Rectal smooth muscle tissue (tissue), 1 donor: ENCODE measurements at regions not wholly inside any gene's neighbourhood (a gene's known extent, or its start where the extent isn't known, plus 50 kb on each side); places are given as distances from the start of the nearest gene placed in this dataset.

ENCODE experiments used
- H3K27ac ChIP-seq: one replicate; pipeline ENCODE4 v1.7.0; 2013; ENCODE audit warnings: low read depth, low read length, inconsistent platforms
- H3K27me3 ChIP-seq: one replicate; pipeline ENCODE4 v1.7.0; 2013; ENCODE audit warnings: low read length; ENCODE audit not compliant: control insufficient read depth, insufficient read depth
- H3K36me3 ChIP-seq: one replicate; pipeline ENCODE4 v1.7.0; 2013; ENCODE audit warnings: low read length; ENCODE audit not compliant: control insufficient read depth, insufficient read depth
- H3K4me1 ChIP-seq: one replicate; pipeline ENCODE4 v1.7.0; 2013; ENCODE audit warnings: low read length; ENCODE audit not compliant: control insufficient read depth, insufficient read depth
- H3K4me3 ChIP-seq: one replicate; pipeline ENCODE4 v1.7.0; 2013; ENCODE audit warnings: low read length
- H3K9ac ChIP-seq: one replicate; pipeline ENCODE4 v1.7.0; 2013; ENCODE audit warnings: low read length

DNA sequence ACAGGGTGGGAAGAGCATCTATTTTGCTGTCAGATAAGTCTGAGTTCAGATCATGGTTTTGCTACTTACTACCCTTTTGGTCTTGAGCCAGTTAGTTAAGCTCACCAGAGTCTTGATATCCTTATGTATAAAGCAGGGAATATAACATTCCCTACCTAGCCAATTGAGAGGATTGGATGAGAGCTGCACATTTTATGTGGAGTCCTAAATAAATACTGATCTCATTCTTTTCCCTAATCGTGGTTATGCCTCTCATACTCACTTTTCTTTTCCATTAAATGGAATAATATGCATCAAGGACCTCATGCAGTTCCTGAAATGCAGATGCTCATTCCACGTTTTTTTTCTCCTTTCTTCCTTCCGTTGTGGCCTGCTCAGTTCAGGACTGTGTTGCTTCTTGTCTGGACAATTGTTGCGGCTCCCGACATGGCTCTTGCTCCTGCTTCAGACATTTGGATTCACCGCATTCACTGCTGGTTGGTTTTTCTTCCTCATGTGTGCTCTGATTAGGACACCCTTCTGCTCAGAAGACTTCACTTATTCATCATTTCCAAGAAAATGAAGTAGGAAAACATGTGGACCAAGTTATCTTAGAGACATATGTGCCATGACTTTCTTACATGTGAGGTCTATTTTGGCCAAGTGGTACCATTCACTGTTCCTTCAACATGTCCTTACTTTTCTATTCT is 90.2 kb downstream of the NFKBIZ start:
- no peaks in the 10 kb centered on the region for H3K36me3 ChIP-seq
- H3K4me3 ChIP-seq, result no peak overlapping the region
- H3K27ac ChIP-seq, result no peak overlapping the region
- H3K9ac ChIP-seq, result no peak overlapping the region
- H3K27me3 ChIP-seq, result no peaks in the 10 kb centered on the region
- H3K4me1 ChIP-seq, result no peaks in the 10 kb centered on the region

- Histone ChIP-seq H3K4me3 (no peak overlapping the region), H3K9ac (no peak overlapping the region), H3K27me3 (no peaks in the 10 kb centered on the region), H3K27ac (no peak overlapping the region), H3K4me1 (no peaks in the 10 kb centered on the region), H3K36me3 (no peaks in the 10 kb centered on the region)
These were observed 91.4 kb downstream of the NFKBIZ start for GRCh38 chr3:101940521-101941317.

- Histone ChIP-seq H3K9ac (no peak overlapping the region), H3K4me3 (no peak overlapping the region), H3K36me3 (no peaks in the 10 kb centered on the region), H3K27me3 (no peaks in the 10 kb centered on the region), H3K4me1 (no peaks in the 10 kb centered on the region), H3K27ac (no peak overlapping the region)
These were observed 92.2 kb downstream of the NFKBIZ start for GRCh38 chr3:101941318-101942040.

GRCh38 chr3:101942356-101942755 is 93.0 kb downstream of the NFKBIZ start:
- H3K36me3 ChIP-seq, result no peaks in the 10 kb centered on the region
- no peak overlapping the region for H3K4me3 ChIP-seq
- H3K4me1 ChIP-seq, result no peaks in the 10 kb centered on the region
- H3K9ac ChIP-seq, result no peak overlapping the region
- H3K27ac ChIP-seq, result no peak overlapping the region
- no peaks in the 10 kb centered on the region for H3K27me3 ChIP-seq

DNA sequence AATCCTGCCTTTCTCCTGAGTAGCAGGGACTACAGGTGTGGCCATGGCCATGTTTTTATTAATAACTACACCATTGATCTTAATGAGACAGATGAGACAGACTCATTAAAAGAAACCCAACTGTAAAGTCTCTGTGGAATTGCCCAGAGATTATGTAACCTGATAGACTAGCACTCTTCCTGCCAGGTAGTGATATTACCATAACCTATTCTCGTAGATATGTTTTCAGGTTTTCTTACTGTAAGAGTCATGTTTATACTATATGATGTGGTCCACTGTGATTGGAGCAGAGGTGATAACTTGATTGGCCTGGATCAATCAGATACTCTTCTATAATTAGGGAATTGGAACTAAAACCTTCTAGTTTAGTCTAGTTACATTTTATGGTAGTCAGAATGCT is 93.7 kb downstream of the NFKBIZ start:
- Histone ChIP-seq H3K27ac (no peak overlapping the region), H3K4me3 (no peak overlapping the region), H3K36me3 (no peaks in the 10 kb centered on the region), H3K4me1 (no peaks in the 10 kb centered on the region), H3K27me3 (no peaks in the 10 kb centered on the region), H3K9ac (no peak overlapping the region)

- Histone ChIP-seq H3K4me3 (no peak overlapping the region), H3K4me1 (no peaks in the 10 kb centered on the region), H3K27me3 (no peaks in the 10 kb centered on the region), H3K27ac (no peak overlapping the region), H3K36me3 (no peaks in the 10 kb centered on the region), H3K9ac (no peak overlapping the region)
These were observed 95.0 kb downstream of the NFKBIZ start for GRCh38 chr3:101944308-101944707.

DNA sequence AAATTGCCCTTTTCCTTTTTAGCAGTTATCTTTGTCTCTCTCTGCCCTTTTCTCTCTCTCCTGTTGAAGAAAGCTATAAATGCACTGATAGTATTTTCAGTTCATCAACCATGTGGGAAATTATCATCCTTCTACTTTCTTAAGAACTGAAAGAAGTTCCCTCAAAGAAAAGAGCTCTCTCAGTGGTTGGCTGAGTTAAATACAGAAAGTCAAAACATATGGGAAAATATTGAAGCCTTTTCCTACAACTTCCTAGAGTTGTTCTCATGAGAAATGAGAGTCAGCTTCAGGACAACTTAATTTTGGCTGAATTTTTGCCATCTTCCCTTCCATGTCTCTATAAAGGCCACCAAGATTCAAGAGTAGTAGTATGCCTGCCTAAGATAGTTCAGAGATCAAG is 96.7 kb downstream of the NFKBIZ start:
- H3K27ac ChIP-seq, result no peak overlapping the region
- H3K9ac ChIP-seq, result no peak overlapping the region
- H3K4me3 ChIP-seq, result no peak overlapping the region
- no peaks in the 10 kb centered on the region for H3K27me3 ChIP-seq
- H3K4me1 ChIP-seq, result no peaks in the 10 kb centered on the region
- H3K36me3 ChIP-seq, result no peaks in the 10 kb centered on the region

DNA sequence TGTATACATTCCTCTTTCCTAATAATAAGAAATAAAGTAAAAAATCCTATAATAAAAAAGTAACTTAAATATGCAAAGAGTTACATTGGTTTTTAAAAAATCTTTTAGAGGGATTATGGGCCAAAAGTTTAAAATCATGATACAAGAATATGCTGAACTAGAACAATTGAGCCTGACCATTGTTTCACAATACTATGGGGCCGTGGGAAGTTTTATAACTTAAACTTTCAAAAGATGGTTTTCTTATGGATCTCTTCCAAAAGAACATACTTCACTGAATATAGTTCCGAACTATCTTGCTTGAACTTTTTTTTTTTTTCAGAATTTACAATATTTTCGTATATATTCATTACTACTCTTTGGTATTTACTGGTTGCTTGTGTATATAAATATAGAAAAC is 97.6 kb downstream of the NFKBIZ start:
- no peak overlapping the region for H3K27ac ChIP-seq
- H3K4me3 ChIP-seq, result no peak overlapping the region
- no peaks in the 10 kb centered on the region for H3K36me3 ChIP-seq
- H3K4me1 ChIP-seq, result no peaks in the 10 kb centered on the region
- no peak overlapping the region for H3K9ac ChIP-seq
- no peaks in the 10 kb centered on the region for H3K27me3 ChIP-seq

GRCh38 chr3:101950510-101950909 is 101.2 kb downstream of the NFKBIZ start:
- Histone ChIP-seq H3K27ac (no peak overlapping the region), H3K36me3 (no peaks in the 10 kb centered on the region), H3K9ac (no peak overlapping the region), H3K27me3 (no peaks in the 10 kb centered on the region), H3K4me3 (no peak overlapping the region), H3K4me1 (no peaks in the 10 kb centered on the region)

DNA sequence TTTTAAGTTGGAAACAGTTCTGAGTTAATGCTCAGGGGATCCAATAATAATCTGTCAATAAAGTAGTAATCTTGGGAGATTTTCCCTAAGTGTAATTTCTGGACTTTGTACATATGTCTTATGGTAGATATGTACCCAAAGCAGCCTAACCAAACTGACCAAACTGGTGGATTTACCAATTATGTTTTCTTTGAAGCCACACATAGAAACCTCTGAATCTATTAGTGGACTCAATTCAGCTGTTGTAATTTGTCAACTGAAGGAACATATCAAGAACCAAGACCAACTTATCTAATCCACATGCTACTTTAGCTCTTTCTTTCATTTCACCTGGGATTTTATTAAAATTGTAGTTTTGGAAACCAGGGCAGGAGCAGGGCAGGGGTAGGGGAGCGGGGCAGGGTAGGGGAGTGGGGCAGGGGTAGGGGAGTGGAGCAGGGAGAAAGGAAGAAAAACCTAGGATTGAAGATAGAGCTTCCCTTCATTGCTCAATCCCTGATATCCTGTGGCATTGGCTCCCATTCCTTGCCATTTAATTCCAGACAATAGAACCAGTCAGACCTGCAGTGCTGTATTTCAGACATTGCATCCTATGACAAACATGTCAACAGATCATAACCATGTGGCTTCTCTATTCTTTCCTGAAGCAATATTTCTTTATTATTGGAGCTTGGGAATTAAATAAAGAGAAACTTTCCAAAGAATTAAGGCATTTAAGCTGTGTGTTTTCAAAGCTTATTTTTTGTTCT is 101.8 kb downstream of the NFKBIZ start:
- no peak overlapping the region for H3K27ac ChIP-seq
- no peaks in the 10 kb centered on the region for H3K4me1 ChIP-seq
- H3K4me3 ChIP-seq, result no peak overlapping the region
- H3K27me3 ChIP-seq, result no peaks in the 10 kb centered on the region
- H3K9ac ChIP-seq, result no peak overlapping the region
- H3K36me3 ChIP-seq, result no peaks in the 10 kb centered on the region

- H3K9ac ChIP-seq, result no peak overlapping the region
- no peak overlapping the region for H3K27ac ChIP-seq
- no peaks in the 10 kb centered on the region for H3K36me3 ChIP-seq
- no peaks in the 10 kb centered on the region for H3K27me3 ChIP-seq
- H3K4me3 ChIP-seq, result no peak overlapping the region
- no peaks in the 10 kb centered on the region for H3K4me1 ChIP-seq
These were observed 105.0 kb downstream of the NFKBIZ start for GRCh38 chr3:101954361-101954760.

- H3K27me3 ChIP-seq, result no peaks in the 10 kb centered on the region
- no peaks in the 10 kb centered on the region for H3K4me1 ChIP-seq
- H3K27ac ChIP-seq, result no peak overlapping the region
- H3K36me3 ChIP-seq, result no peaks in the 10 kb centered on the region
- H3K4me3 ChIP-seq, result no peak overlapping the region
- no peak overlapping the region for H3K9ac ChIP-seq
These were observed 105.6 kb downstream of the NFKBIZ start for GRCh38 chr3:101954936-101955335.
